ENCODE measurements at regions not wholly inside any gene's neighbourhood (a gene's known extent, or its start where the extent isn't known, plus 50 kb on each side); places are given as distances from the start of the nearest gene placed in this dataset.

DNA sequence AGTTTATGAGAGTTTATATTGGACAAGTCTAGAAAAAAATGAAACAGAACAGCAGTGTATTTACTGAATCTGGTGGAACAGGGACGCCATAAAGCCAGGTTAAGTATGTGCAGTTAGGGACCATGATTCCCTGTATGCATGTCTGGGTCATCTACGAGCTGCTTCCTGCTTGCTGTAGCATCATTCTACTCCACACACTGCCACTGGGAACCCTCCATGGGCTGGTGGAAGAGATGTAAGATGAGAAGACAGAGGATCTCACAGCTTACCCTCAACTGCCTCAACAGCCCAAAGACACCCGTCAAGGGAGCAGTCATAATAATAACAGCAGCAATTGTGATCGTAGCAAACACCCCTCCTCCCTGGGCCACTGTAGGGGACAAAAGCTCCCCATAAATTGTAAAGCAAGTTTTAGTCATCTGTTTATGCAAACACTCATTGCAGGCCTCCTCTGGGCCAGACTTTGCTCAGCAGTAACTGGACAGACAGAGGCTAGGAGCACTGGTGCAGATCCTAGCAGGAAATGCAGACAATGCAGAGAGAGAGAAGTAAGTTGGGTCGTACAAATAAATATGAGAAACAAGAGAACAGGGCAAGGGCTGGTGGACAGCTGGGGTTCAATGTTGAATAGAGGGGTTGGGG lies 188.0 kb downstream of the SOX9 start:
- TF ChIP-seq, protein P1, sequence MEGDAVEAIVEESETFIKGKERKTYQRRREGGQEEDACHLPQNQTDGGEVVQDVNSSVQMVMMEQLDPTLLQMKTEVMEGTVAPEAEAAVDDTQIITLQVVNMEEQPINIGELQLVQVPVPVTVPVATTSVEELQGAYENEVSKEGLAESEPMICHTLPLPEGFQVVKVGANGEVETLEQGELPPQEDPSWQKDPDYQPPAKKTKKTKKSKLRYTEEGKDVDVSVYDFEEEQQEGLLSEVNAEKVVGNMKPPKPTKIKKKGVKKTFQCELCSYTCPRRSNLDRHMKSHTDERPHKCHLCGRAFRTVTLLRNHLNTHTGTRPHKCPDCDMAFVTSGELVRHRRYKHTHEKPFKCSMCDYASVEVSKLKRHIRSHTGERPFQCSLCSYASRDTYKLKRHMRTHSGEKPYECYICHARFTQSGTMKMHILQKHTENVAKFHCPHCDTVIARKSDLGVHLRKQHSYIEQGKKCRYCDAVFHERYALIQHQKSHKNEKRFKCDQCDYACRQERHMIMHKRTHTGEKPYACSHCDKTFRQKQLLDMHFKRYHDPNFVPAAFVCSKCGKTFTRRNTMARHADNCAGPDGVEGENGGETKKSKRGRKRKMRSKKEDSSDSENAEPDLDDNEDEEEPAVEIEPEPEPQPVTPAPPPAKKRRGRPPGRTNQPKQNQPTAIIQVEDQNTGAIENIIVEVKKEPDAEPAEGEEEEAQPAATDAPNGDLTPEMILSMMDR (IDR thresholded peaks at IDR 0.05; ENCODE audit: low read depth, low read length, missing control alignments): no peak
- no peak overlapping the region for H3K4me3 ChIP-seq (replicated peaks; ENCODE audit: low read depth, low read length)
- DNase-seq (ENCODE audit: extremely low read depth, low read depth): no peak

GRCh38 chr17:72311004-72311403 lies 190.2 kb downstream of the SOX9 start:
- DNase-seq (ENCODE audit: extremely low read depth, low read depth): no peak
- TF ChIP-seq, protein P1 (IDR thresholded peaks at IDR 0.05; ENCODE audit: low read depth, low read length, missing control alignments): no peak
- no peak overlapping the region for H3K4me3 ChIP-seq (replicated peaks; ENCODE audit: low read depth, low read length)

DNA sequence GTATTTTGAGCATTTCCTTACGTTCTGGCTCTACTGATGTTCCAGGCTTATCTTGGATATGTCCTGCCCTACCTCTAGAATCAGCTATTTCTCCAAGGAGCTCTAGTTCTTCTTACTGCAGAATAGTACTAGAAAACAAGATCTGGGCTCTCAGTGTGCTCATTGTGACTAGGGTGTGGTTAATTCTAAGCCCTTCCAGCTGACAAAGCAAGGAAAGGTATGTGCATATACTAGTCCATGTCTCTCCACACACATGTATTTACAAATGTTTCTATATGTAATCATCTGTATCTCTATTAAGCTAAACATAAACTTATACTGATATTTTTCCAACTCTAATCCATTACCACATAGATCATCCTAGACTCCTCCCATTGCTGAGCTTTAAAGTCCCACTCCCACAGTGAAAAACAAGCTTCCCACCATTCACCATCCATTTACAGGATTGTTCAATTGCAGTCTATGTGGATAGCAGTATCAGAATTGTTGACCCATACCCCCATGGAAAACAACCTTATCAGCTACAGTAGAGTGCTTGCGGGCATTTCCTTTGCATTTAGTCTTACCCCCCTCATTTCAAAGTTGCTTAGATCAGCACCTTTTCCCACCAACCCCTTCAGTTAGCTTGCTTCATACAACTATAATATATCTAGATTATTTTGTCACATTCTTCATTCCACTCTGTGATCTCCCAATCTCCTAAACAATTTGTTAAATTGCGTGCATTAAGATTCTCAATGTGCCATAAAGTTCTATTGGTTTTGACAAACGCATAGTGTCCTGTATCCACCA lies 194.5 kb downstream of the SOX9 start:
- H3K4me3 ChIP-seq (replicated peaks; ENCODE audit: low read depth, low read length): no peak overlapping the region
- TF ChIP-seq, protein P1 (IDR thresholded peaks at IDR 0.05; ENCODE audit: low read depth, low read length, missing control alignments): no peak
- DNase-seq (ENCODE audit: extremely low read depth, low read depth): no peak

DNA sequence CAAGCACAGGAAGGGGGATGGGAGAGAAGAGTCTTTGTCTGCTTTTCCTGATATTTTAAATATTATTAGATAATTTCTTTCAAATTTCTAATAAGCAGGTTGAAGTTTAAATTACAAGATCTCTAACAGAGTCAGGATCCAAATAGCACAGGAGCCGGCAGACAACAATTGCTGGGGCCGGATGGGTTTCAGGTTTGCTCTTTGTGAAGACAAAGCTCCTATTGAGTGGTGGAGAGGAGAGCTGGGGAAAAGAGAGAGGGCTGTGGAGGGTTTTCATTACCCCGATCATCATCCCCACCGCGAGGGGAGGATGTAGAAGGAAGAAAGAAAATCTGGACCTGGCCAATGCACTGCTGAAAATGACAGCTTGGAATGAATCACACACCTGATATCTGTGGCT lies 197.3 kb downstream of the SOX9 start:
- H3K4me3 ChIP-seq (replicated peaks; ENCODE audit: low read depth, low read length): no peak overlapping the region
- TF ChIP-seq, protein P1 (IDR thresholded peaks at IDR 0.05; ENCODE audit: low read depth, low read length, missing control alignments): no peak
- no peak for DNase-seq (ENCODE audit: extremely low read depth, low read depth)

GRCh38 chr17:72321896-72322295 lies 201.1 kb downstream of the SOX9 start:
- no peak for DNase-seq (ENCODE audit: extremely low read depth, low read depth)
- TF ChIP-seq, protein P1 (IDR thresholded peaks at IDR 0.05; ENCODE audit: low read depth, low read length, missing control alignments): no peak
- H3K4me3 ChIP-seq (replicated peaks; ENCODE audit: low read depth, low read length): no peak overlapping the region

DNA sequence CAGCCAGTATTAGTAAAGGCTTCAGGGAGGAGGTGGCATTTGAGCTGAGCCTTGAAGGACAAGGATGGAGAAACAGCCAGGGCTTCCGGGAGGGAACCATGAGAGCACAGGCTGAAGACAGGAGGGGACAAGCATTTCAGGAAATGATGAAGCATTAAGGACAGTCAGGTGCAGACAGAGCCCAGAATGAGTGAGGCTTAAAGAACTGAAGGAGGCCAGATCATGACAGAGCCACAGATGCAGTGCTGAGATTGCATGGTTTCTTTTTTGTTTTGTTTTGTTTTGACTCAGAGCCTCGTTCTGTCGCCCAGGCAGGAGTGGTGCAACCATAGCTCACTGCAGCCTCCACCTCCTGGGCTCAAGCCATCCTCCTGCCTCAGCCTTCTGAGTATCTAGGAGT lies 211.5 kb downstream of the SOX9 start:
- TF ChIP-seq, protein P1 (IDR thresholded peaks at IDR 0.05; ENCODE audit: low read depth, low read length, missing control alignments): no peak
- DNase-seq (ENCODE audit: extremely low read depth, low read depth): no peak
- no peak overlapping the region for H3K4me3 ChIP-seq (replicated peaks; ENCODE audit: low read depth, low read length)

Data from HFF-Myc (cell line).